ENCODE measurements at regions not wholly inside any gene's neighbourhood (a gene's known extent, or its start where the extent isn't known, plus 50 kb on each side); places are given as distances from the start of the nearest gene placed in this dataset.

DNA sequence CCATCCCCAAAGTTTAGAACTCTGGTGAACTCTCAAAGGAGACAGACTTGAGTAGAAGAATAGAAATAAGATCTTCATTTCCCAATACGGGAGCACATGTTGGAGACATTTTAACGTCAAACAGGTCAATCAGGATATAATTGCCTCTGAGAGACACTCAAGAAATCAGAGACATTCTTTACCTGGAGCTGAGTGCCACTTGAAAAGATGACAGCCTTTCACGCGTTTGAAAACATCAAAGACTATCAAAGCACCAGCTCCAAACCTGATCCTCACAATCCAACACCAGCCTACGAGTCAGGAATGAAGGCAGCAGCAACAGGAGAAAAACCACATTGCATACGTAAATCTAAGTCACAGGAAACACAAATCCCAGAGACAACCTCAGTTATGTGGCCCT is 571.5 kb upstream of the CDH4 start:
- Histone ChIP-seq H3K27me3 (replicated peaks) (no peaks in the 10 kb centered on the region), H3K4me3 (ENCODE audit: low read depth, low read length) (no peak overlapping the region), H3K36me3 (replicated peaks) (no peaks in the 10 kb centered on the region), H3K27ac (no peak overlapping the region)
- no peak for TF ChIP-seq CTCF (IDR thresholded peaks at IDR 0.05; ENCODE audit: low read depth, low read length, missing control alignments)
- in situ Hi-C loops (cut with HindIII; ENCODE audit: low pct_ligation_motif_present, low sequenced_read_pairs): no loop called here
- no peak for DNase-seq

- no peak for TF ChIP-seq CTCF (IDR thresholded peaks at IDR 0.05; ENCODE audit: low read depth, low read length, missing control alignments)
- no peak overlapping the region for H3K27ac ChIP-seq
- DNase-seq: no peak
- H3K4me3 ChIP-seq (ENCODE audit: low read depth, low read length): no peak overlapping the region
- H3K27me3 ChIP-seq (replicated peaks): no peaks in the 10 kb centered on the region
- no peaks in the 10 kb centered on the region for H3K36me3 ChIP-seq (replicated peaks)
- in situ Hi-C loops (cut with HindIII; ENCODE audit: low pct_ligation_motif_present, low sequenced_read_pairs): no loop called here
Measured at GRCh38 chr20:60687213-60687612, 564.8 kb upstream of the CDH4 start.

DNA sequence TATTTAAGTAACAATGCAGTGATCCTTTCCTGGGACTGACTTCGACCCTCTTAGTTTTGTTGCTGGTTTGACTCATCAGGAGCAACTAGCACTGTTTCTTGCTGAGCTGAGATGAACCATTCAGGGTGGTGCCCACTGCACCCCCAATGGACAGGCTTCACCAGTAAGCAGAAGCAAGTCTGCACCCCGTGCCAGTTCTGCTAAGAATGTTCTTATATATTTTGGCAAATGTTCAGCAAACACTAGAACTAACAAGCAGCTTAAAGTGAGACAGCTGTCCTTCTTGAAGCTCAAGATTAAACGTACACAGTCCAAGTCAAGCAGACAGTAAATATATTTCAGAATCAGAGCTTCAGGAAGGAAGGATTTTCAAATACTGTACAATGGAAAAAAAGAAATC is 561.3 kb upstream of the CDH4 start:
- no peak for TF ChIP-seq CTCF (IDR thresholded peaks at IDR 0.05; ENCODE audit: low read depth, low read length, missing control alignments)
- no peak overlapping the region for H3K4me3 ChIP-seq (ENCODE audit: low read depth, low read length)
- H3K27me3 ChIP-seq (replicated peaks): no peaks in the 10 kb centered on the region
- H3K27ac ChIP-seq: no peak overlapping the region
- DNase-seq: no peak
- no peaks in the 10 kb centered on the region for H3K36me3 ChIP-seq (replicated peaks)
- in situ Hi-C loops (cut with HindIII; ENCODE audit: low pct_ligation_motif_present, low sequenced_read_pairs): no loop called here

DNA sequence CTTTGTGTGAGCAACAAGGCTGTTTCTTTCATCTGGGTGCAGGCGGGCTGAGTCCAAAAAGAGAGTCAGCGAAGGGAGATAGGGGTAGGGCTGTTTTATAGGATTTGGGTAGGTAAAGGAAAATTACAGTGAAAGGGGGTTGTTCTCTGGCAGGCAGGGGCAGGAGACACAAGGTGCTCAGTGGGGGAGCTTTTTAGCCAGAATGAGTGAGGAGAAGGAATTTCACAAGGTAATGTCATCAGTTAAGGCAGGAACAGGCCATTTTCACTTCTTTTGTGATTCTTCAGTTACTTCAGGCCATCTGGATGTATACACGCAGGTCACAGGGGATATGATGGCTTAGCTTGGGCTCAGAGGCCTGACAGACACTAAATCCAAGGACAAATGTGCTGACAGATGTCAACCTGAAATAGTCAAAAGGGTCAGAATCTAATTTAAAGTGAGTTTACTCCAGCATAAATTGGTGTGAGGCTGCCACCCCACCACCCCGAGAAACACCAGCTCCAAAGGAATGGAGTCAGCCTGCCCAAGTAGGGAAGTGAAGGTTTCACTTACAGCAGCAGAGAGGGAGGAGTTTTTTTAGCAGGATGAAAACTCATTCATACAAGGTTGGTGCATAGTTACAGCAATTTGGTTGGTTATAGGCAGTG is 560.0 kb upstream of the CDH4 start:
- DNase-seq: no peak
- H3K4me3 ChIP-seq (ENCODE audit: low read depth, low read length): no peak overlapping the region
- no peak for TF ChIP-seq CTCF (IDR thresholded peaks at IDR 0.05; ENCODE audit: low read depth, low read length, missing control alignments)
- H3K27ac ChIP-seq: no peak overlapping the region
- H3K27me3 ChIP-seq (replicated peaks): no peaks in the 10 kb centered on the region
- no peaks in the 10 kb centered on the region for H3K36me3 ChIP-seq (replicated peaks)
- in situ Hi-C loops (cut with HindIII; ENCODE audit: low pct_ligation_motif_present, low sequenced_read_pairs): no loop called here

- Histone ChIP-seq H3K27me3 (replicated peaks) (no peaks in the 10 kb centered on the region), H3K36me3 (replicated peaks) (no peaks in the 10 kb centered on the region), H3K4me3 (ENCODE audit: low read depth, low read length) (no peak overlapping the region), H3K27ac (no peak overlapping the region)
- in situ Hi-C loops (cut with HindIII; ENCODE audit: low pct_ligation_motif_present, low sequenced_read_pairs): no loop called here
- no peak for TF ChIP-seq CTCF (IDR thresholded peaks at IDR 0.05; ENCODE audit: low read depth, low read length, missing control alignments)
- no peak for DNase-seq
Measured at GRCh38 chr20:60693496-60694133, 558.4 kb upstream of the CDH4 start.

DNA sequence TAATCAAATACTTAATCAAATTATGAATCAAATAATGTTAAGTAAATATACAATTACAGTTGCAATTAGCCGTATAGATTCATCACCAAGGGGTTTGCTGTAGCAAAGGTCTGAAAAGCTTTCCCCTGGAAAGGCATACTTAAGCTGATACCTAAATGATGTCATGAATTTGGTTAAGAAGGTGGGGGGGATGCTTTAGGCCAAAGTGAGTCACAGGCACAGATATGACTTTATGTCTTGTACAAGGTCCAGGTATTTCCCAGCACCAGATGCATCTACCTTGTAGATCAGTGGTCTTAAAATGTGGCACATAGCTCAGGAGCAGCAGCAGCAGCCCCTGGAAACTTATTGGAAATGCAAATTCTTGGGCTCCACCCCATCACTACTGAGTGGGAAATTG is 557.3 kb upstream of the CDH4 start:
- no peak for DNase-seq
- Histone ChIP-seq H3K36me3 (replicated peaks) (no peaks in the 10 kb centered on the region), H3K27me3 (replicated peaks) (no peaks in the 10 kb centered on the region), H3K27ac (no peak overlapping the region), H3K4me3 (ENCODE audit: low read depth, low read length) (no peak overlapping the region)
- TF ChIP-seq CTCF (IDR thresholded peaks at IDR 0.05; ENCODE audit: low read depth, low read length, missing control alignments): no peak
- in situ Hi-C loops (cut with HindIII; ENCODE audit: low pct_ligation_motif_present, low sequenced_read_pairs): no loop called here
